GM18867 (cell line): ENCODE measurements at regions not wholly inside any gene's neighbourhood (a gene's known extent, or its start where the extent isn't known, plus 50 kb on each side); places are given as distances from the start of the nearest gene placed in this dataset.
"Not testable (repeated sequence)": the region's sequence is repeated elsewhere in the genome, so short reads cannot be mapped to it uniquely, and the experiment has no call there.

Source experiments
- ATAC-seq: cut with Tn5 transposase; IDR thresholded peaks from one replicate; pipeline ENCODE4 v1.9.1; 2021; ENCODE audit warnings: mild to moderate bottlenecking, moderate library complexity; ENCODE audit not compliant: unreplicated experiment

- ATAC-seq, result not testable (repeated sequence)
Measured at GRCh38 chr10:46645110-46645509, 66.2 kb downstream of the SYT15 start.

- ATAC-seq, result not testable (repeated sequence)
Measured at GRCh38 chr10:46646132-46646531, 67.2 kb downstream of the SYT15 start.

- ATAC-seq, result not testable (repeated sequence)
Measured at GRCh38 chr10:46650967-46651366, 72.0 kb downstream of the SYT15 start.

GRCh38 chr10:46657437-46657836 is 78.5 kb downstream of the SYT15 start:
- ATAC-seq, result not testable (repeated sequence)

GRCh38 chr10:46660027-46660834 is 81.3 kb downstream of the SYT15 start:
- ATAC-seq, result not testable (repeated sequence)

GRCh38 chr10:46660835-46661164 is 81.9 kb downstream of the SYT15 start:
- not testable (repeated sequence) for ATAC-seq

- not testable (repeated sequence) for ATAC-seq
Measured at GRCh38 chr10:46665536-46665935, 86.6 kb downstream of the SYT15 start.

GRCh38 chr10:46668357-46668997 is 89.5 kb downstream of the SYT15 start:
- not testable (repeated sequence) for ATAC-seq

GRCh38 chr10:46677836-46678435 is 99.0 kb downstream of the SYT15 start:
- ATAC-seq, result not testable (repeated sequence)

GRCh38 chr10:46691397-46691796 is 112.5 kb downstream of the SYT15 start:
- not testable (repeated sequence) for ATAC-seq

GRCh38 chr10:46693218-46693617 is 114.3 kb downstream of the SYT15 start:
- ATAC-seq, result not testable (repeated sequence)

GRCh38 chr10:46717264-46717663 is 138.3 kb downstream of the SYT15 start:
- not testable (repeated sequence) for ATAC-seq

- not testable (repeated sequence) for ATAC-seq
Measured at GRCh38 chr10:46718014-46718413, 139.1 kb downstream of the SYT15 start.

GRCh38 chr10:46720386-46720785 is 141.5 kb downstream of the SYT15 start:
- not testable (repeated sequence) for ATAC-seq

GRCh38 chr10:46720811-46721518 is 142.0 kb downstream of the SYT15 start:
- not testable (repeated sequence) for ATAC-seq

GRCh38 chr10:46724258-46724657 is 145.3 kb downstream of the SYT15 start:
- not testable (repeated sequence) for ATAC-seq

GRCh38 chr10:46728359-46728758 is 149.4 kb downstream of the SYT15 start:
- ATAC-seq, result not testable (repeated sequence)

- ATAC-seq, result not testable (repeated sequence)
Measured at GRCh38 chr10:46730729-46731128, 151.8 kb downstream of the SYT15 start.

- not testable (repeated sequence) for ATAC-seq
Measured at GRCh38 chr10:46733635-46734261, 154.8 kb downstream of the SYT15 start.

GRCh38 chr10:46734262-46734642 is 155.3 kb downstream of the SYT15 start:
- not testable (repeated sequence) for ATAC-seq

GRCh38 chr10:46739919-46740318 is 161.0 kb downstream of the SYT15 start:
- not testable (repeated sequence) for ATAC-seq
